ENCODE measurements at regions not wholly inside any gene's neighbourhood (a gene's known extent, or its start where the extent isn't known, plus 50 kb on each side); places are given as distances from the start of the nearest gene placed in this dataset.

GRCh38 chr14:104423701-104424405 lies 155.7 kb upstream of the C14orf180 start:
- H3K4me3 ChIP-seq (ENCODE audit: low read depth, low read length, poor library complexity, severe bottlenecking) = no peak overlapping the region
- no peak for TF ChIP-seq EZH2 (IDR thresholded peaks at IDR 0.05; ENCODE audit: borderline replicate concordance, low read depth, low read length, poor library complexity, severe bottlenecking)
- TF ChIP-seq CTCF (conservative IDR thresholded peaks at IDR 0.05; ENCODE audit: low read depth, low read length) = no peak
- intact Hi-C loops (cut with micrococcal nuclease; ENCODE audit: unreplicated experiment) = no loop called here
- POLR2A ChIA-PET (ENCODE audit: low non-redundant PET) = no interaction called here
- CTCF ChIA-PET = no interaction called here
- no peak overlapping the region for H3K27ac ChIP-seq (ENCODE audit: low read depth, low read length, poor library complexity, severe bottlenecking)
- BruUV-seq (replicated peaks) = no TSS peak
- peaks cover 3% of the 10 kb centered on the region for H3K27me3 ChIP-seq (replicated peaks; ENCODE audit: insufficient read depth, low read depth, low read length, poor library complexity)
- no peaks in the 10 kb centered on the region for H3K9me3 ChIP-seq (ENCODE audit: low read depth, low read length, poor library complexity, severe bottlenecking)
- H3K36me3 ChIP-seq (ENCODE audit: insufficient read depth, low read length, poor library complexity, severe bottlenecking) = no peaks in the 10 kb centered on the region
- no peaks in the 10 kb centered on the region for H3K4me1 ChIP-seq (ENCODE audit: insufficient read depth, low read length, poor library complexity, severe bottlenecking)
- DNase-seq (ENCODE audit: low spot score) = no peak

GRCh38 chr14:104424406-104425072 lies 155.0 kb upstream of the C14orf180 start:
- H3K9me3 ChIP-seq (ENCODE audit: low read depth, low read length, poor library complexity, severe bottlenecking) = no peaks in the 10 kb centered on the region
- no peaks in the 10 kb centered on the region for H3K4me1 ChIP-seq (ENCODE audit: insufficient read depth, low read length, poor library complexity, severe bottlenecking)
- ChIA-PET CTCF (no interaction called here), POLR2A (ENCODE audit: low non-redundant PET) (no interaction called here)
- H3K27me3 ChIP-seq (replicated peaks; ENCODE audit: insufficient read depth, low read depth, low read length, poor library complexity) = peaks cover 5% of the 10 kb centered on the region
- no peaks in the 10 kb centered on the region for H3K36me3 ChIP-seq (ENCODE audit: insufficient read depth, low read length, poor library complexity, severe bottlenecking)
- peak; percentile 45 for DNase-seq (ENCODE audit: low spot score)
- intact Hi-C loops (cut with micrococcal nuclease; ENCODE audit: unreplicated experiment) = no loop called here
- no peak overlapping the region for H3K4me3 ChIP-seq (ENCODE audit: low read depth, low read length, poor library complexity, severe bottlenecking)
- BruUV-seq (replicated peaks) = no TSS peak
- H3K27ac ChIP-seq (ENCODE audit: low read depth, low read length, poor library complexity, severe bottlenecking) = no peak overlapping the region
- TF ChIP-seq CTCF (conservative IDR thresholded peaks at IDR 0.05; ENCODE audit: low read depth, low read length) = no peak
- TF ChIP-seq EZH2 (IDR thresholded peaks at IDR 0.05; ENCODE audit: borderline replicate concordance, low read depth, low read length, poor library complexity, severe bottlenecking) = no peak

DNA sequence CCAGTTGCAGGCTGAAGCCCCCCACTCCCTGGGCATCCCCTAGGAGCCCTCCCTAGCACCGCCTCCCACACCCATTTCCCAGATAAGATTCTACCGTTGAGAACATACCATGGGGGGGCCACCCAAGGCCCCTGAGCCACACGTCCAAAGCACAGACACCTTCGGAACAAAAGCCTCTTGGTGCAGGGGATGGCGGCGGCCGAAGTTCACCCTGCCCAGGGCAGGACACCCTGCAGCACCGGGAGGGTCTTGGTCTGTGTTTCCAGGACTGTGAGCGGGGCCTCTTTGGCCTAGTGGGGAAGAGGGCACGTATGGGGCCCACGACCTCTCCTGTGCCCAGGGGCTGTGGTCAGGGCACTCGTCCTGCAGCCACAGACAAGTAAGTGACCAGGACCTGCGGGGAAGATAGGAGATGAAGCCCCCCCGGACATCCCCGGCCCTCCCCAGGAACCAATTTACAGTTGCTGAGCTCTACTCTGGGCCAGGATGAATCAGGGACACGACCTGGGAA lies 154.3 kb upstream of the C14orf180 start:
- Histone ChIP-seq H3K36me3 (ENCODE audit: insufficient read depth, low read length, poor library complexity, severe bottlenecking) (no peaks in the 10 kb centered on the region), H3K27ac (ENCODE audit: low read depth, low read length, poor library complexity, severe bottlenecking) (no peak overlapping the region), H3K4me3 (ENCODE audit: low read depth, low read length, poor library complexity, severe bottlenecking) (no peak overlapping the region), H3K4me1 (ENCODE audit: insufficient read depth, low read length, poor library complexity, severe bottlenecking) (no peaks in the 10 kb centered on the region), H3K9me3 (ENCODE audit: low read depth, low read length, poor library complexity, severe bottlenecking) (no peaks in the 10 kb centered on the region), H3K27me3 (replicated peaks; ENCODE audit: insufficient read depth, low read depth, low read length, poor library complexity) (peaks cover 5% of the 10 kb centered on the region)
- ChIA-PET CTCF (no interaction called here), POLR2A (ENCODE audit: low non-redundant PET) (no interaction called here)
- TF ChIP-seq EZH2 (IDR thresholded peaks at IDR 0.05; ENCODE audit: borderline replicate concordance, low read depth, low read length, poor library complexity, severe bottlenecking) (no peak), CTCF (conservative IDR thresholded peaks at IDR 0.05; ENCODE audit: low read depth, low read length) (no peak)
- no peak for DNase-seq (ENCODE audit: low spot score)
- intact Hi-C loops (cut with micrococcal nuclease; ENCODE audit: unreplicated experiment) = no loop called here
- BruUV-seq (replicated peaks) = no TSS peak
